ENCODE measurements at regions not wholly inside any gene's neighbourhood (a gene's known extent, or its start where the extent isn't known, plus 50 kb on each side); places are given as distances from the start of the nearest gene placed in this dataset.
"Not testable (repeated sequence)": the region's sequence is repeated elsewhere in the genome, so short reads cannot be mapped to it uniquely, and the experiment has no call there.

DNA sequence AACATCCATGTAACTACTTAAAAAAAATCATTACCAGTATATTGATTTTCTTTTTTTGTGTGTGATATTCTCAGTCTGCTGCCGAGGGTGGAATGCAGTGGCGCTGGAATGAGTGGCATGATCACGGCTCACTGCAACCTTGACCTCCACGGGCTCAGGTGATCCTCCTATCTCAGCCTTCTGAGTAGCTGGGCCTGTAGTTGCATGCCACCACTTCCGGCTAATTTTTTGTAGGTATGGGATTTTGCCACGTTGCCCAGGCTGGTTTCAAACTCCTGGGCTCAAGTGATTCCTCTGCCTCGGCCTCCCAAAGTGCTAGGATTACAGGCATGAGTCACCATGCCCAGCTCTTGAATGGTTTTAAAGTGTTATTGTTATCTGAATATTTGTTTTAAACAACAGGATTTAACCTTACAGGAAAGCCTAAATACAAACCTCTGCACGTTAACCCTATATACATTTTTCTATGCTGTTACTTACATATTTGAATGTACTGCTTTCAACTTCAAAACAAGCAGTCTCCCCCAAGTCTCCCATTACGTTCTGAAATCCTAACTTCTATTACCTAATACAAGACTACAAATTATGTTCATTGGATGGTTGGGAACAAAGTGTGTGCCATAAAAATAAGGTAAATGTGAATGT lies 61.7 kb downstream of the KPNA2 start:
- H3K36me3 ChIP-seq: no peaks in the 10 kb centered on the region
- no peak overlapping the region for H3K4me3 ChIP-seq
- no peak for DNase-seq (ENCODE audit: low spot score)
- ATAC-seq (ENCODE audit: insufficient number of reproducible peaks, low FRiP score, low read depth): no peak
- no peaks in the 10 kb centered on the region for H3K27me3 ChIP-seq (replicated peaks; ENCODE audit: insufficient read depth)
- H3K27ac ChIP-seq: no peak overlapping the region
- TF ChIP-seq, protein P1, sequence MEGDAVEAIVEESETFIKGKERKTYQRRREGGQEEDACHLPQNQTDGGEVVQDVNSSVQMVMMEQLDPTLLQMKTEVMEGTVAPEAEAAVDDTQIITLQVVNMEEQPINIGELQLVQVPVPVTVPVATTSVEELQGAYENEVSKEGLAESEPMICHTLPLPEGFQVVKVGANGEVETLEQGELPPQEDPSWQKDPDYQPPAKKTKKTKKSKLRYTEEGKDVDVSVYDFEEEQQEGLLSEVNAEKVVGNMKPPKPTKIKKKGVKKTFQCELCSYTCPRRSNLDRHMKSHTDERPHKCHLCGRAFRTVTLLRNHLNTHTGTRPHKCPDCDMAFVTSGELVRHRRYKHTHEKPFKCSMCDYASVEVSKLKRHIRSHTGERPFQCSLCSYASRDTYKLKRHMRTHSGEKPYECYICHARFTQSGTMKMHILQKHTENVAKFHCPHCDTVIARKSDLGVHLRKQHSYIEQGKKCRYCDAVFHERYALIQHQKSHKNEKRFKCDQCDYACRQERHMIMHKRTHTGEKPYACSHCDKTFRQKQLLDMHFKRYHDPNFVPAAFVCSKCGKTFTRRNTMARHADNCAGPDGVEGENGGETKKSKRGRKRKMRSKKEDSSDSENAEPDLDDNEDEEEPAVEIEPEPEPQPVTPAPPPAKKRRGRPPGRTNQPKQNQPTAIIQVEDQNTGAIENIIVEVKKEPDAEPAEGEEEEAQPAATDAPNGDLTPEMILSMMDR (IDR thresholded peaks at IDR 0.05): no peak
- H3K4me1 ChIP-seq (ENCODE audit: control insufficient read depth in 1 of 2, low read depth in 2 of 2): peaks cover 0 to 4% of the 10 kb centered on the region in 2 donors
- H3K9me3 ChIP-seq: no peaks in the 10 kb centered on the region

DNA sequence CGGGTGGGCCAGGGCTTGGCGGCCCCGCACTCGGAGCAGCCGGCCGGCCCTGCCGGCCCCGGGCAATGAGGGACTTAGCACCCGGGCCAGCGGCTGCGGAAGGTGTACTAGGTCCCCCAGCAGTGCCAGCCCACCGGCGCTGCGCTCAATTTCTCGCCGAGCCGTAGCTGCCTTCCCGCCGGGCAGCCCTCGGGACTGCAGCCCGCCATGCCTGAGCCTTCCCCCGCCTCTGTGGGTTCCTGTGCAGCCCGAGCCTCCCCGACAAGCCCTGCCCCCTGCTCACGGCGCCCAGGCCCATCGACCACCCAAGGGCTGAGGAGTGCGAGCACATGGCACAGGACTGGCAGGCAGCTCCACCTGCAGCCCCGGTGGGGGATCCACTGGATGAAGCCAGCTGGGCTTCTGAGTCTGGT lies 63.8 kb downstream of the KPNA2 start:
- ATAC-seq (ENCODE audit: insufficient number of reproducible peaks, low FRiP score, low read depth): not testable (repeated sequence)

DNA sequence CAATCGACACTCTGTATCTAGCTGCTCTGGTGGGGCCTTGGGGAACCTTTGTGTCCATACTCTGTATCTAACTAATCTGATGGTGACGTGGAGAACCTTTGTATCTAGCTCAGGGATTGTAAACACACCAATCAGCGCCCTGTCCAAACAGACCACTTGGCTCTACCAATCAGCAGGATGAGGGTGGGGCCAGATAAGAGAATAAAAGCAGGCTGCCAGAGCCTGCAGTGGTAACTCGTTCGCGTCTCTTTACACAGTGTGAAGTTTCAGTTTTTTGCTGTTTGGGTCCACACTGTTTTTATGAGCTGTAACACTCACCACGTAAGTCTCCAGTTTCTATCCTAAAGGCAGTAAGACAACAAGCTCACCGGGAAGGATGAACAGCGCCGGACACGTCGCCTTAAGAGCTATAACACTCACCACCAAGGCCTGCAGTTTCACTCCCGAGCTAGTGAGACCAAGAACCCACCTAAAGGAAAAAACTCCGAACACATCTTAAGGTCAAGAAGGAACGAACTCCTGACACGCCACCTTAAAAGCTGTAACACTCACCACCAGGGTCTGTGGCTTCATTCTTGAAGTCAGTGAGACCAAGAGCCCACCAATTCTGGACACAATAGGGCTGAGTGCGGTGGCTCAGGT lies 64.6 kb downstream of the KPNA2 start:
- no peak overlapping the region for H3K27ac ChIP-seq
- no peaks in the 10 kb centered on the region for H3K9me3 ChIP-seq
- no peak for DNase-seq (ENCODE audit: low spot score)
- no peaks in the 10 kb centered on the region for H3K36me3 ChIP-seq
- H3K27me3 ChIP-seq (replicated peaks; ENCODE audit: insufficient read depth): no peaks in the 10 kb centered on the region
- no peak overlapping the region for H3K4me3 ChIP-seq
- TF ChIP-seq, protein P1 (IDR thresholded peaks at IDR 0.05): no peak
- ATAC-seq (ENCODE audit: insufficient number of reproducible peaks, low FRiP score, low read depth): no peak
- H3K4me1 ChIP-seq (ENCODE audit: control insufficient read depth in 1 of 2, low read depth in 2 of 2): peaks cover 8 to 18% of the 10 kb centered on the region in 2 donors

More for the DNA sequence above, 63.8 kb downstream of the KPNA2 start:
- DNase-seq (ENCODE audit: low spot score); H3K4me3 ChIP-seq; H3K36me3 ChIP-seq; H3K27ac ChIP-seq; H3K27me3 ChIP-seq (replicated peaks; ENCODE audit: insufficient read depth); H3K9me3 ChIP-seq: not testable (repeated sequence)
- peaks cover 8 to 18% of the 10 kb centered on the region in 2 donors for H3K4me1 ChIP-seq (ENCODE audit: control insufficient read depth in 1 of 2, low read depth in 2 of 2)

DNA sequence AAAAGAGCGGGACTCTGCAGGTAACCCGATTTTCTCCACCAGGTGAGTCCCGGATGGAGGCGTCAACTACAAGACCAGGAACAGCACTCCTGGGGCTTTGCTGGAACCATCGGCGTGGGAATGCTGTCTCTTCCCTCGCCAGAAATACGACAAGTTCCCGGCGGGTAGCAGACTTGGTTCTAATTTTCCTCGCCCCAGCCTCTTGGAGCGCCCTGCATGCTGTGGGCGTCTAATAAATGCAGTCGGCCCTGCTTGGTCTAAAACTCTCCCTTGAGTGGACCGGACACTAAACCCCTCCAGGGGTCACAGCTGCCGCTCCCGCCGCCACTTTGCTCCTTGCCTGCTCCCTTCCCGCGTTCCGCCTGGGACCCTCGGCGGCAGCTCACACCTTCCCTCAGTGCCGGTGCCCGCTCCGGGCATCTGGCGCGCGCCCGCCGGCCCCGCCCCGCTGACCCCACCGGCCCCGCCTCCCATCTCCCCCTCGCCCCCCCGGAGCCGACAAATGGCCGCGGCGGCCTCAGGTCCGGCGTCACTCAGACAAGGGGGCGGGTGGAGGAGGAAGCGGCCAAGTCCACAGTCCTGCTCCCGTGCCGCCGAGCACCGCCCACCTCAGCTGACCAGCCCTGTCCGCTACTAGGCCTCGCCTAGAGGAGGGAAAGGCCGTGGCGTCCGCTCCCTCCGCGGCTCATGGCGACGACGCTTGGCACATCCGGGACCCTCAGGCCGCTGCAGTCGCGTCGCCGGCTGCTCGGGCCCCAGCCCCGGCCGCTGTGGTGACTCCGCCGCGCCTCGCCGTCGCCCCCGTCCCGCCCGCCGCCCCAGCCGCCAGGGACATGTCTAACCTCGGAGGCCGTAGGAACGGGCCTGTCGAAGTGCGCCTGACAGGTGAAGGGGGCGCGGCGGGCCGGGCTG lies 65.8 kb downstream of the KPNA2 start:
- peak overlapping the region; percentile 77 to 86 for H3K27ac ChIP-seq
- TF ChIP-seq, protein P1 (IDR thresholded peaks at IDR 0.05): no peak
- no peaks in the 10 kb centered on the region for H3K9me3 ChIP-seq
- ATAC-seq (ENCODE audit: insufficient number of reproducible peaks, low FRiP score, low read depth): peak; percentile 86
- H3K27me3 ChIP-seq (replicated peaks; ENCODE audit: insufficient read depth): no peaks in the 10 kb centered on the region
- H3K4me3 ChIP-seq: peak overlapping the region; percentile 94
- peak; percentile 84 for DNase-seq (ENCODE audit: low spot score)
- H3K36me3 ChIP-seq: no peaks in the 10 kb centered on the region
- H3K4me1 ChIP-seq (ENCODE audit: control insufficient read depth in 1 of 2, low read depth in 2 of 2): peaks cover 8 to 18% of the 10 kb centered on the region in 2 donors

DNA sequence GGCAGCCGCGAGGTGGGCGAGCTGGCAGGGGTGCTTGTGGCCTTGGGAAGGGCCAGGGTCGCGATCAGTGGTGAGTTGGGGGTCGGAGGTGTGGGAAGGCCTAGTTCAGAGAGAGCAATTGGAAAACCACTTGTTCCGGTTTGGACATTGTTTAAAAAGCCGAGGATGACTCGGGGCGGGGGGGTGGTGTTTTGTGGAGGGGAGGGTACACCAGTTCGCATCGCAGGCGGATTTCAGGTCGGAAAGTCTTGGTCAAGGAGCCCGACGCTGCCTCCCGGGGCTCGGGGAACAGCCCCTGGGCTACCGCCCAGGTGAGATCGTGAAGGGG lies 66.4 kb downstream of the KPNA2 start:
- H3K4me3 ChIP-seq: peak overlapping the region; percentile 94
- no peaks in the 10 kb centered on the region for H3K27me3 ChIP-seq (replicated peaks; ENCODE audit: insufficient read depth)
- peak overlapping the region; percentile 77 to 86 for H3K27ac ChIP-seq
- ATAC-seq (ENCODE audit: insufficient number of reproducible peaks, low FRiP score, low read depth) (no peak), DNase-seq (ENCODE audit: low spot score) (no peak)
- H3K4me1 ChIP-seq (ENCODE audit: control insufficient read depth in 1 of 2, low read depth in 2 of 2): peaks cover 8 to 18% of the 10 kb centered on the region in 2 donors
- TF ChIP-seq, protein P1 (IDR thresholded peaks at IDR 0.05): no peak
- no peaks in the 10 kb centered on the region for H3K36me3 ChIP-seq
- no peaks in the 10 kb centered on the region for H3K9me3 ChIP-seq

Measured in thoracic aorta (tissue), 2 donors.